SU-DHL-6 (cell line): ENCODE measurements at regions not wholly inside any gene's neighbourhood (a gene's known extent, or its start where the extent isn't known, plus 50 kb on each side); places are given as distances from the start of the nearest gene placed in this dataset.

Experiments
- H2AFZ ChIP-seq: fragments of 200-600 bp; sonication (generic); 2 replicates; pipeline ENCODE4 v1.6.1; 2014; ENCODE audit warnings: low read depth, mild to moderate bottlenecking, moderate library complexity, mixed read lengths, antibody characterized with exemption, low read length; ENCODE audit not compliant: severe bottlenecking
- H3F3A ChIP-seq: fragments of 200-600 bp; shearing (Covaris generic); 2 replicates; pipeline ENCODE4 v1.6.0; 2016; ENCODE audit warnings: antibody characterized with exemption, mild to moderate bottlenecking; ENCODE audit not compliant: insufficient read depth
- H3K27ac ChIP-seq: fragments of 200-600 bp; sonication (generic); 2 replicates; pipeline ENCODE4 v1.5.1; 2016; ENCODE audit warnings: low read depth, mild to moderate bottlenecking, low read length, moderate library complexity, mixed read lengths
- H3K27me3 ChIP-seq: fragments of 200-600 bp; sonication (generic), shearing (Covaris generic); 2 replicates; pipeline ENCODE4 v1.6.0; 2014; ENCODE audit warnings: mild to moderate bottlenecking, low read length
- H3K36me3 ChIP-seq: fragments of 200-600 bp; sonication (generic); 2 replicates; pipeline ENCODE4 v1.6.1; 2014; ENCODE audit warnings: mild to moderate bottlenecking, low read length, mixed read lengths
- H3K4me2 ChIP-seq: fragments of 300-600, 200-600 bp; shearing (Covaris generic), sonication (generic); 2 replicates; pipeline ENCODE4 v1.6.0; 2014; ENCODE audit warnings: low read length, low read depth, mild to moderate bottlenecking; ENCODE audit not compliant: poor library complexity, severe bottlenecking
- H3K4me3 ChIP-seq: fragments of 200-600 bp; sonication (generic); 2 replicates; pipeline ENCODE4 v1.5.1; 2014; ENCODE audit warnings: antibody characterized with exemption, low read length, mild to moderate bottlenecking, mixed read lengths; ENCODE audit not compliant: insufficient read depth, poor library complexity, severe bottlenecking
- H3K79me2 ChIP-seq: fragments of 200-600 bp; sonication (generic); 2 replicates; pipeline ENCODE4 v1.6.1; 2014; ENCODE audit warnings: mild to moderate bottlenecking, low read length, moderate library complexity; ENCODE audit not compliant: insufficient read depth
- H3K9ac ChIP-seq: fragments of 200-600 bp; sonication (generic); 2 replicates; pipeline ENCODE4 v1.7.0; 2014; ENCODE audit warnings: mild to moderate bottlenecking, low read length
- H3K9me2 ChIP-seq: fragments of 200-600 bp; sonication (generic); replicated peaks from 2 replicates; pipeline ENCODE4 v1.6.1; 2014; ENCODE audit warnings: low read length; ENCODE audit not compliant: insufficient read depth
- H3K9me3 ChIP-seq: fragments of 200-600 bp; sonication (generic); 2 replicates; pipeline ENCODE4 v1.6.1; 2014; ENCODE audit warnings: low read length, mixed read lengths; ENCODE audit not compliant: insufficient read depth
- H4K20me1 ChIP-seq: fragments of 200-600 bp; sonication (generic); 2 replicates; pipeline ENCODE4 v1.6.1; 2014; ENCODE audit warnings: low read depth, mild to moderate bottlenecking, antibody characterized with exemption, low read length, moderate library complexity, mixed read lengths
- CTCF ChIP-seq: fragments of 200-600 bp; sonication (generic); IDR thresholded peaks from one replicate; pipeline ENCODE4 v1.5.1; 2017; ENCODE audit warnings: antibody characterized with exemption, mild to moderate bottlenecking, low read length, moderate library complexity; ENCODE audit not compliant: insufficient read depth, poor library complexity, severe bottlenecking
- EZH2phosphoT487 ChIP-seq: fragments of 200-600 bp; sonication (generic), shearing (Covaris generic); conservative IDR thresholded peaks from 2 replicates; pipeline ENCODE4 v1.6.1; 2018; ENCODE audit warnings: mild to moderate bottlenecking, antibody characterized with exemption, low read length, moderate library complexity, mixed read lengths

DNA sequence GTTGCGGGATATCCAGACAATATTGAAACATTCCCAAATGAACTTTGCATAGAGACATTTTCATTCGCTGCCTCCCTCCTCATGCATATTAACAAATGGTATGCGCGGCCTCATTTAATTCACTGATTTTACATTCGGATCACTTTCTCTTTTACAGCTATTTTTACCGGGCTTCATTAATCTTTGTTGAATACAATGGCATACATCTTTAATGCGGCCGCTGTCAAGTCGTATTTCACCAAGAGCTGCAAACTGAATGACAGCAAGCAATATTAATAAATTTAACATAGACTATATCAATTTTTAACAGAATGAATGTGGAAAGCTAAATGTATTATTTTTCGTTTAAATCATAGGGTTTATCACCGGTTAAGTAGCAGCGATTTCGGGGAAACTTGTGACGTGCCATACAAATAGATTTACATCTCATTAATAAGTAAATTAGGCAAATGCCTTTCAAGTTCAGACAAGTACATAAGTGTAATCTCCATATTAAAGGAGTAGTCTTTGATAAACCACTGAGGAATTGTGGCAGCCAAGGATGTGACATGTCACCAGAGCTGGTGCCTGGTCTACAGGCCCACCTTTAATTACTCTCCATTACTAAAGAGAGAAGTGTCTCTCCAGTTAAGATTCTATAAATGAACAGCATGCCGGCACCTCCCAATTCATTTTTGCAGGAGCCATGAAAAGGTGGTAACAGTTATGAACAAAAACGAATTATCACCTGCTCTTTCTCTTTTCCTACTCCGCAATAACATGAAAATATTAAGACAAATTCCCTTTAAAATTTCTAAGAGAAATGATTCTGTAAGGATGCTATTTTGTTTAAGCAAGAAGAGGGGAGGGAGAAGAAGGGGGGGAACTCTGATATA, 568.9 kb upstream of the MKI67 start:
- Histone ChIP-seq H3K36me3 (no peaks in the 10 kb centered on the region), H3K9ac (no peak overlapping the region), H3K9me2 (no peaks in the 10 kb centered on the region), H3K4me3 (no peak overlapping the region), H3F3A (no peaks in the 10 kb centered on the region), H3K27me3 (no peaks in the 10 kb centered on the region), H3K4me2 (no peak overlapping the region), H3K27ac (no peak overlapping the region), H2AFZ (no peak overlapping the region), H3K79me2 (no peaks in the 10 kb centered on the region), H4K20me1 (no peaks in the 10 kb centered on the region), H3K9me3 (no peaks in the 10 kb centered on the region)
- TF ChIP-seq EZH2phosphoT487, result no peak
- TF ChIP-seq CTCF, result no peak

DNA sequence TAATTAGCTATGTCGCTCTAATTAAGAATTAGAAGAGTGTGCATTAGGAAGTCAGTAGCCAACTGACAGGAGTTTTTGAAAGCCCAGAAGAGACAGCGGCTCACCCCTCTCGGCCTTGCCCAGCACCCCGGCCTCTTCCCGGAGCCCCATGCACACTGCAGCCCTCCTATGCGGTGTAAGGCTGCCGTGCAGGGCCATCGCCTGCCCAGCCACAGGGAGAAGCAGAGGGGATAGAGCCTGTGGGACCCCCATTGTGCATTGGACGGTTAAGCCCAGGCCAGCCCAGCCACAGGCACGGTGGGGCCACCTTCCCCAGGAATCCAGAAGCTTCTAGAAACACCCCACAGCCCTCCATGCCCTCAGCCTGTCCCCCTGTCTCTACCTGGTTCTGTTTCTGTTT, 569.7 kb upstream of the MKI67 start:
- Histone ChIP-seq H3K9me3 (no peaks in the 10 kb centered on the region), H3F3A (no peaks in the 10 kb centered on the region), H3K79me2 (no peaks in the 10 kb centered on the region), H3K9ac (no peak overlapping the region), H3K4me3 (no peak overlapping the region), H4K20me1 (no peaks in the 10 kb centered on the region), H3K36me3 (no peaks in the 10 kb centered on the region), H3K27ac (no peak overlapping the region), H2AFZ (no peak overlapping the region), H3K4me2 (no peak overlapping the region), H3K9me2 (no peaks in the 10 kb centered on the region), H3K27me3 (no peaks in the 10 kb centered on the region)
- TF ChIP-seq EZH2phosphoT487 (no peak), CTCF (no peak)

GRCh38 chr10:128697437-128697836, 571.2 kb upstream of the MKI67 start:
- Histone ChIP-seq H3K27me3 (no peaks in the 10 kb centered on the region), H3K36me3 (no peaks in the 10 kb centered on the region), H3K9me2 (no peaks in the 10 kb centered on the region), H3K79me2 (no peaks in the 10 kb centered on the region), H2AFZ (no peak overlapping the region), H3K9me3 (no peaks in the 10 kb centered on the region), H3K4me2 (no peak overlapping the region), H4K20me1 (no peaks in the 10 kb centered on the region), H3K4me3 (no peak overlapping the region), H3K9ac (no peak overlapping the region), H3F3A (no peaks in the 10 kb centered on the region), H3K27ac (no peak overlapping the region)
- TF ChIP-seq CTCF (no peak), EZH2phosphoT487 (no peak)
